ENCODE measurements at regions not wholly inside any gene's neighbourhood (a gene's known extent, or its start where the extent isn't known, plus 50 kb on each side); places are given as distances from the start of the nearest gene placed in this dataset.
"Not testable (repeated sequence)": the region's sequence is repeated elsewhere in the genome, so short reads cannot be mapped to it uniquely, and the experiment has no call there.

- DNase-seq (ENCODE audit: low spot score): no peak
Observed at GRCh38 chr2:21194147-21194546, 70.4 kb downstream of the TDRD15 start.

GRCh38 chr2:21194858-21195271 lies 71.1 kb downstream of the TDRD15 start:
- DNase-seq (ENCODE audit: low spot score): peak; percentile 4

- DNase-seq (ENCODE audit: low spot score): no peak
Observed at GRCh38 chr2:21195326-21195725, 71.6 kb downstream of the TDRD15 start.

GRCh38 chr2:21198637-21199036 lies 74.9 kb downstream of the TDRD15 start:
- no peak for DNase-seq (ENCODE audit: low spot score)

GRCh38 chr2:21203976-21204375 lies 80.2 kb downstream of the TDRD15 start:
- no peak for DNase-seq (ENCODE audit: low spot score)

- DNase-seq (ENCODE audit: low spot score): not testable (repeated sequence)
Observed at GRCh38 chr2:21214085-21214484, 90.3 kb downstream of the TDRD15 start.

- no peak for DNase-seq (ENCODE audit: low spot score)
Observed at GRCh38 chr2:21217442-21217841, 93.7 kb downstream of the TDRD15 start.

- no peak for DNase-seq (ENCODE audit: low spot score)
Observed at GRCh38 chr2:21220930-21221329, 97.2 kb downstream of the TDRD15 start.

- no peak for DNase-seq (ENCODE audit: low spot score)
Observed at GRCh38 chr2:21223618-21224017, 99.8 kb downstream of the TDRD15 start.

- DNase-seq (ENCODE audit: low spot score): no peak
Observed at GRCh38 chr2:21228041-21228895, 104.5 kb downstream of the TDRD15 start.

- DNase-seq (ENCODE audit: low spot score): no peak
Observed at GRCh38 chr2:21229302-21229701, 105.5 kb downstream of the TDRD15 start.

- DNase-seq (ENCODE audit: low spot score): no peak
Observed at GRCh38 chr2:21230140-21230539, 106.4 kb downstream of the TDRD15 start.

GRCh38 chr2:21231985-21232384 lies 108.2 kb downstream of the TDRD15 start:
- DNase-seq (ENCODE audit: low spot score): no peak

- DNase-seq (ENCODE audit: low spot score): no peak
Observed at GRCh38 chr2:21233194-21233593, 109.4 kb downstream of the TDRD15 start.

GRCh38 chr2:21234001-21234400 lies 110.2 kb downstream of the TDRD15 start:
- no peak for DNase-seq (ENCODE audit: low spot score)

GRCh38 chr2:21234464-21235120 lies 110.8 kb downstream of the TDRD15 start:
- DNase-seq (ENCODE audit: low spot score): no peak

- not testable (repeated sequence) for DNase-seq (ENCODE audit: low spot score)
Observed at GRCh38 chr2:21239749-21240148, 116.0 kb downstream of the TDRD15 start.

- DNase-seq (ENCODE audit: low spot score): no peak
Observed at GRCh38 chr2:21244161-21244560, 120.4 kb downstream of the TDRD15 start.

GRCh38 chr2:21245565-21245964 lies 121.8 kb downstream of the TDRD15 start:
- DNase-seq (ENCODE audit: low spot score): no peak

GRCh38 chr2:21249367-21249766 lies 125.6 kb downstream of the TDRD15 start:
- no peak for DNase-seq (ENCODE audit: low spot score)

GRCh38 chr2:21250673-21251072 lies 126.9 kb downstream of the TDRD15 start:
- DNase-seq (ENCODE audit: low spot score): no peak

- DNase-seq (ENCODE audit: low spot score): no peak
Observed at GRCh38 chr2:21251216-21251980, 127.6 kb downstream of the TDRD15 start.
